ENCODE measurements at regions not wholly inside any gene's neighbourhood (a gene's known extent, or its start where the extent isn't known, plus 50 kb on each side); places are given as distances from the start of the nearest gene placed in this dataset.

DNA sequence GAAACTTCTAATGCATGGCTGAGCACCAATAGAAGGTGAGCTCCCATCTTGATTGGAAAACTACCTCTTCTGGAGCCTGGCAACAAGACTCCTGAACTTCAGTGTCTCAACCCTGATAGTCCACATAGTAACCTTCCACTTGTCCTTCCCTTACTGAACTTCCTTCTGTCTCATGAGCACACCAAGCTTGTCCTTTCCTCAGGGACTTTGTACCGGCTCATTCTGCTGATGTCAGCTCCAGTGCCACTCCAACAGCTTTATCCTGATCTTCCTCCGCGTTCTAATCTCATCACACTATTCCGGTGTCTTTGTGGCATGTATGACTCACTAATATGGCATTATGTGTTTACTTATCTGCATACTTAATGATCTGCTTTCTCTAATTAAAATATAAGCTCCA, 862.0 kb upstream of the ID2 start:
- no peak overlapping the region for H3K27ac ChIP-seq (ENCODE audit: extremely low read depth, low read depth, low read length)
- no peak for FAIRE-seq

DNA sequence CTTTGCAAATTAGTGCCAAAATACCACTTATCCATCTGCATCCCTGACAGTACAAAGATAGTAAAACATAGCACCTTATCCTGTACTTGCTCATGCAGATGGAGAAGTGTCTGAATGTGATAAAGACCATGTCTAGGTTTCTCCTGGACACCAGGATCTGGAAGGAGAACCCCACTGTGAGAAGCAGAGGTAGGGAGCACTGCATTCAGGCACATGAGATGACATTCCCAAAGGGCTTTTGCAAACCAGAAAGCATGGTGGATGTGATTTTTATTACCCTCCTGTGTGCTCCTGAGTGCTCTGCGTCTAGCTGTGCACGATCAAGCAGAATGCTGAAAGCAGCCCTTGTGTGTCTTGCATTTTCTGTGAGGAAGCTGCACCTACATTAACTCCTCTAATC, 857.6 kb upstream of the ID2 start:
- Histone ChIP-seq H3K9ac (ENCODE audit: insufficient read depth in 1 of 2, low read depth in 2 of 2, low read length in 2 of 2) (no peak overlapping the region), H2AFZ (ENCODE audit: low read depth, low read length) (no peak overlapping the region), H3K9me1 (ENCODE audit: control insufficient read depth, insufficient read depth, low read length) (no peaks in the 10 kb centered on the region), H3K4me1 (replicated peaks in 1 of 2; ENCODE audit: control insufficient read depth in 2 of 2, insufficient read depth in 2 of 2, low read length in 2 of 2) (no peaks in the 10 kb centered on the region), H3K36me3 (ENCODE audit: control insufficient read depth, insufficient read depth, low read length) (no peaks in the 10 kb centered on the region), H4K20me1 (replicated peaks; ENCODE audit: control insufficient read depth, insufficient read depth, low read length) (no peaks in the 10 kb centered on the region), H3K4me3 (no peak overlapping the region), H3K27me3 (ENCODE audit: control insufficient read depth in 2 of 2, insufficient read depth in 2 of 2, low read length in 2 of 2) (no peaks in the 10 kb centered on the region), H3K27ac (ENCODE audit: extremely low read depth, low read depth, low read length) (no peak overlapping the region), H3K9me3 (replicated peaks; ENCODE audit: control insufficient read depth, insufficient read depth, low read depth, low read length) (no peaks in the 10 kb centered on the region), H3K79me2 (ENCODE audit: control insufficient read depth, insufficient read depth, low read length) (no peaks in the 10 kb centered on the region), H3K4me2 (ENCODE audit: insufficient read depth, low read length) (no peak overlapping the region)
- intact Hi-C loops (cut with micrococcal nuclease) (no loop called here), in situ Hi-C loops (cut with MboI) (no loop called here)
- no peak for FAIRE-seq
- 0% methylated on average over 2 of the region's 2 CpGs for WGBS (ENCODE audit: insufficient coverage, low coverage, missing lambda C conversion rate)
- no TSS peak for BruUV-seq (replicated peaks)
- ChIA-PET CTCF (ENCODE audit: low intra/inter-chr PET ratio) (no interaction called here), POLR2A (no interaction called here)
- ATAC-seq = no peak
- no peak for DNase-seq (ENCODE audit: extremely low read depth in 1 of 4, low spot score in 3 of 4)
- TF ChIP-seq ZNF551 (CRISPR knock-in tag; IDR thresholded peaks at IDR 0.05) (no peak), TCF7 (IDR thresholded peaks at IDR 0.05; ENCODE audit: borderline replicate concordance) (no peak), KAT7 (CRISPR knock-in tag; IDR thresholded peaks at IDR 0.05; ENCODE audit: borderline replicate concordance) (no peak), SNIP1 (IDR thresholded peaks at IDR 0.05; ENCODE audit: low read depth) (no peak)
- TF ChIP-seq, protein P1, sequence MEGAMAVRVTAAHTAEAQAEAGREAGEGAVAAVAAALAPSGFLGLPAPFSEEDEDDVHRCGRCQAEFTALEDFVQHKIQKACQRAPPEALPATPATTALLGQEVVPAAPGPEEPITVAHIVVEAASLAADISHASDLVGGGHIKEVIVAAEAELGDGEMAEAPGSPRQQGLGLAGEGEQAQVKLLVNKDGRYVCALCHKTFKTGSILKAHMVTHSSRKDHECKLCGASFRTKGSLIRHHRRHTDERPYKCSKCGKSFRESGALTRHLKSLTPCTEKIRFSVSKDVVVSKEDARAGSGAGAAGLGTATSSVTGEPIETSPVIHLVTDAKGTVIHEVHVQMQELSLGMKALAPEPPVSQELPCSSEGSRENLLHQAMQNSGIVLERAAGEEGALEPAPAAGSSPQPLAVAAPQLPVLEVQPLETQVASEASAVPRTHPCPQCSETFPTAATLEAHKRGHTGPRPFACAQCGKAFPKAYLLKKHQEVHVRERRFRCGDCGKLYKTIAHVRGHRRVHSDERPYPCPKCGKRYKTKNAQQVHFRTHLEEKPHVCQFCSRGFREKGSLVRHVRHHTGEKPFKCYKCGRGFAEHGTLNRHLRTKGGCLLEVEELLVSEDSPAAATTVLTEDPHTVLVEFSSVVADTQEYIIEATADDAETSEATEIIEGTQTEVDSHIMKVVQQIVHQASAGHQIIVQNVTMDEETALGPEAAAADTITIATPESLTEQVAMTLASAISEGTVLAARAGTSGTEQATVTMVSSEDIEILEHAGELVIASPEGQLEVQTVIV (CRISPR knock-in tag; IDR thresholded peaks at IDR 0.05; ENCODE audit: borderline replicate concordance) = no peak

More for the DNA sequence above, 862.0 kb upstream of the ID2 start:
- Histone ChIP-seq H3K27me3 (ENCODE audit: control insufficient read depth in 2 of 2, insufficient read depth in 2 of 2, low read length in 2 of 2) (no peaks in the 10 kb centered on the region), H3K4me1 (replicated peaks in 1 of 2; ENCODE audit: control insufficient read depth in 2 of 2, insufficient read depth in 2 of 2, low read length in 2 of 2) (no peaks in the 10 kb centered on the region), H3K9me1 (ENCODE audit: control insufficient read depth, insufficient read depth, low read length) (no peaks in the 10 kb centered on the region), H3K9me3 (replicated peaks; ENCODE audit: control insufficient read depth, insufficient read depth, low read depth, low read length) (no peaks in the 10 kb centered on the region), H2AFZ (ENCODE audit: low read depth, low read length) (no peak overlapping the region), H3K36me3 (ENCODE audit: control insufficient read depth, insufficient read depth, low read length) (no peaks in the 10 kb centered on the region), H3K4me3 (no peak overlapping the region), H4K20me1 (replicated peaks; ENCODE audit: control insufficient read depth, insufficient read depth, low read length) (no peaks in the 10 kb centered on the region), H3K79me2 (ENCODE audit: control insufficient read depth, insufficient read depth, low read length) (no peaks in the 10 kb centered on the region), H3K4me2 (ENCODE audit: insufficient read depth, low read length) (no peak overlapping the region), H3K9ac (ENCODE audit: insufficient read depth in 1 of 2, low read depth in 2 of 2, low read length in 2 of 2) (no peak overlapping the region)
- intact Hi-C loops (cut with micrococcal nuclease) = no loop called here
- TF ChIP-seq ZNF589 (CRISPR knock-in tag; IDR thresholded peaks at IDR 0.05; ENCODE audit: low read depth) = no peak
- no peak for TF ChIP-seq ZNF217 (CRISPR knock-in tag; IDR thresholded peaks at IDR 0.05)
- no peak for TF ChIP-seq RFX1 (IDR thresholded peaks at IDR 0.05)
- no peak for TF ChIP-seq KLF10 (CRISPR knock-in tag; IDR thresholded peaks at IDR 0.05)
- TF ChIP-seq, protein P2, sequence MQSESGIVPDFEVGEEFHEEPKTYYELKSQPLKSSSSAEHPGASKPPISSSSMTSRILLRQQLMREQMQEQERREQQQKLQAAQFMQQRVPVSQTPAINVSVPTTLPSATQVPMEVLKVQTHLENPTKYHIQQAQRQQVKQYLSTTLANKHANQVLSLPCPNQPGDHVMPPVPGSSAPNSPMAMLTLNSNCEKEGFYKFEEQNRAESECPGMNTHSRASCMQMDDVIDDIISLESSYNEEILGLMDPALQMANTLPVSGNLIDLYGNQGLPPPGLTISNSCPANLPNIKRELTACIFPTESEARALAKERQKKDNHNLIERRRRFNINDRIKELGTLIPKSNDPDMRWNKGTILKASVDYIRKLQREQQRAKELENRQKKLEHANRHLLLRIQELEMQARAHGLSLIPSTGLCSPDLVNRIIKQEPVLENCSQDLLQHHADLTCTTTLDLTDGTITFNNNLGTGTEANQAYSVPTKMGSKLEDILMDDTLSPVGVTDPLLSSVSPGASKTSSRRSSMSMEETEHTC (IDR thresholded peaks at IDR 0.05) = no peak
- no peak for TF ChIP-seq ZNF830 (CRISPR knock-in tag; IDR thresholded peaks at IDR 0.05)
- TF ChIP-seq SRSF3 (IDR thresholded peaks at IDR 0.05; ENCODE audit: insufficient read depth, low read length) = no peak
- POLR2A ChIA-PET = interaction anchor here (0.6 kb wide), 1 partner anchor 862 kb away, joined by 4 read pairs; the partner anchor contains the start of gene ID2
- BruUV-seq (replicated peaks) = no TSS peak
- in situ Hi-C loops (cut with MboI) = no loop called here
- no peak for DNase-seq (ENCODE audit: extremely low read depth in 1 of 4, low spot score in 3 of 4)
- WGBS (ENCODE audit: insufficient coverage, low coverage, missing lambda C conversion rate) = 0% methylated on average over 4 of the region's 4 CpGs
- CTCF ChIA-PET (ENCODE audit: low intra/inter-chr PET ratio) = no interaction called here
- ATAC-seq = no peak

Data from K562 (cell line).